Tibial nerve (tissue), 4 donors: ENCODE measurements at regions not wholly inside any gene's neighbourhood (a gene's known extent, or its start where the extent isn't known, plus 50 kb on each side); places are given as distances from the start of the nearest gene placed in this dataset.

ENCODE experiments used
- DNase-seq, 2 donors: peaks; one replicate each; pipeline ENCODE4 v3.0.0-alpha.2; 2019; ENCODE audit warnings: low spot score in 2 of 2
- H3K27ac ChIP-seq, 4 donors: fragments of 200-600 bp; sonication (generic) in 3 of 4; one replicate each; pipeline ENCODE4 v1.5.1; 2017 to 2019; ENCODE audit warnings: mild to moderate bottlenecking in 1 of 4
- H3K27me3 ChIP-seq, 2 donors: fragments of 200-600 bp; sonication (generic) in 1 of 2; one replicate each; pipeline versions ENCODE4 v1.5.1 to v1.6.0; 2017 to 2019
- H3K36me3 ChIP-seq, 3 donors: fragments of 200-600 bp; sonication (generic); one replicate each; pipeline ENCODE4 v1.5.1; 2018 to 2019
- H3K4me1 ChIP-seq, 4 donors: fragments of 200-600 bp; sonication (generic) in 3 of 4; one replicate each; pipeline ENCODE4 v1.5.1; 2017 to 2019
- H3K4me3 ChIP-seq, 4 donors: fragments of 200-600 bp; sonication (generic) in 3 of 4; one replicate each; pipeline ENCODE4 v1.5.1; 2017 to 2019; ENCODE audit warnings: mild to moderate bottlenecking in 1 of 4, moderate library complexity in 1 of 4
- H3K9me3 ChIP-seq, 4 donors: fragments of 200-600 bp; sonication (generic) in 3 of 4; one replicate each; pipeline ENCODE4 v1.5.1; 2017 to 2019
- CTCF ChIP-seq, 5 experiments: fragments of 200-600 bp in 3 of 5; fragments of 450-650 bp in 2 of 5; sonication (generic) in 3 of 5; IDR thresholded peaks; one replicate each; pipeline ENCODE4 v1.5.1; 2016 to 2019; ENCODE audit warnings: antibody characterized with exemption in 5 of 5, mild to moderate bottlenecking in 3 of 5, moderate library complexity in 2 of 5
- EP300 ChIP-seq, 2 donors: sonication (generic); formaldehyde crosslinking; IDR thresholded peaks; one replicate each; pipeline ENCODE4 v1.6.1; 2017; ENCODE audit warnings: antibody characterized with exemption in 2 of 2, mild to moderate bottlenecking in 1 of 2
- POLR2A ChIP-seq, 2 donors: fragments of 450-650 bp; IDR thresholded peaks; one replicate each; pipeline ENCODE4 v1.6.1; 2017; ENCODE audit warnings: antibody characterized with exemption in 2 of 2, mild to moderate bottlenecking in 2 of 2, moderate library complexity in 2 of 2
- WGBS, 2 donors: methylation state at CpG; one replicate each; pipeline ENCODE4 v1.1.5; 2018; 5-methylcytosine and 5-hydroxymethylcytosine counted together

- WGBS, 2 donors, result 31 to 45% methylated on average over 1 of the region's 1 CpG
- H3K36me3 ChIP-seq, result no peaks in the 10 kb centered on the region
Observed at GRCh38 chr12:85669911-85670310, 166.3 kb downstream of the RASSF9 start.

DNA sequence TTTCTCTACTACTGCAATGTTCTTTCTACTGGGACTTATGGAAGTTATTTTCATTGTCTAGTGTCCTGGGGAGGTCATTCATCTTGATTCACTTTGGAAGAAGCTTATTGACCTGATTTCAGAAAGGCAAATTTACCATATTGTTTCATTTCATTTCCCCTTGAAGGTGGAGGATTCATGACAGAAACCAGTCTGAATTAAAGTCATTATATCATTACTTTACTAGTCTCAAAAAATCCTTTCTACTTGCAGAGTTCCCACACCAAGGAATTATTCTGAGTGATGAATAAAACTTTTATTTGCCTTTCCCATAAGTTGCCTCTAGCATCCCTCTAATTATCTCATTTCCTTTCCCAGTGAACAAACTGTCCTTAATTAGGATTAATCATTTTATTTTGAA, 163.8 kb downstream of the RASSF9 start:
- no peak overlapping the region for H3K27ac ChIP-seq
- no peak for DNase-seq
- H3K27me3 ChIP-seq, result no peaks in the 10 kb centered on the region
- H3K4me1 ChIP-seq, result no peaks in the 10 kb centered on the region
- no peak overlapping the region for H3K4me3 ChIP-seq
- H3K36me3 ChIP-seq, result no peaks in the 10 kb centered on the region
- no peaks in the 10 kb centered on the region for H3K9me3 ChIP-seq
- no peak for TF ChIP-seq CTCF (IDR thresholded peaks at IDR 0.05)
- no peak for TF ChIP-seq POLR2A (IDR thresholded peaks at IDR 0.05)
- TF ChIP-seq EP300 (IDR thresholded peaks at IDR 0.05), result no peak

More at GRCh38 chr12:85669911-85670310, 166.3 kb downstream of the RASSF9 start:
- Histone ChIP-seq H3K9me3 (no peaks in the 10 kb centered on the region), H3K27me3 (no peaks in the 10 kb centered on the region), H3K27ac (no peak overlapping the region), H3K4me1 (no peaks in the 10 kb centered on the region), H3K4me3 (no peak overlapping the region)
- no peak for TF ChIP-seq POLR2A (IDR thresholded peaks at IDR 0.05)
- TF ChIP-seq EP300 (IDR thresholded peaks at IDR 0.05), result no peak
- TF ChIP-seq CTCF (IDR thresholded peaks at IDR 0.05), result no peak
- no peak for DNase-seq

GRCh38 chr12:85673921-85674420, 162.2 kb downstream of the RASSF9 start:
- H3K9me3 ChIP-seq, result no peaks in the 10 kb centered on the region
- no peak overlapping the region for H3K27ac ChIP-seq
- 86 to 89% methylated on average over 3 of the region's 3 CpGs for WGBS, 2 donors
- TF ChIP-seq CTCF (IDR thresholded peaks at IDR 0.05) (no peak), POLR2A (IDR thresholded peaks at IDR 0.05) (no peak), EP300 (IDR thresholded peaks at IDR 0.05) (no peak)
- H3K4me3 ChIP-seq, result no peak overlapping the region
- H3K36me3 ChIP-seq, result no peaks in the 10 kb centered on the region
- DNase-seq, result no peak
- no peaks in the 10 kb centered on the region for H3K4me1 ChIP-seq
- no peaks in the 10 kb centered on the region for H3K27me3 ChIP-seq

DNA sequence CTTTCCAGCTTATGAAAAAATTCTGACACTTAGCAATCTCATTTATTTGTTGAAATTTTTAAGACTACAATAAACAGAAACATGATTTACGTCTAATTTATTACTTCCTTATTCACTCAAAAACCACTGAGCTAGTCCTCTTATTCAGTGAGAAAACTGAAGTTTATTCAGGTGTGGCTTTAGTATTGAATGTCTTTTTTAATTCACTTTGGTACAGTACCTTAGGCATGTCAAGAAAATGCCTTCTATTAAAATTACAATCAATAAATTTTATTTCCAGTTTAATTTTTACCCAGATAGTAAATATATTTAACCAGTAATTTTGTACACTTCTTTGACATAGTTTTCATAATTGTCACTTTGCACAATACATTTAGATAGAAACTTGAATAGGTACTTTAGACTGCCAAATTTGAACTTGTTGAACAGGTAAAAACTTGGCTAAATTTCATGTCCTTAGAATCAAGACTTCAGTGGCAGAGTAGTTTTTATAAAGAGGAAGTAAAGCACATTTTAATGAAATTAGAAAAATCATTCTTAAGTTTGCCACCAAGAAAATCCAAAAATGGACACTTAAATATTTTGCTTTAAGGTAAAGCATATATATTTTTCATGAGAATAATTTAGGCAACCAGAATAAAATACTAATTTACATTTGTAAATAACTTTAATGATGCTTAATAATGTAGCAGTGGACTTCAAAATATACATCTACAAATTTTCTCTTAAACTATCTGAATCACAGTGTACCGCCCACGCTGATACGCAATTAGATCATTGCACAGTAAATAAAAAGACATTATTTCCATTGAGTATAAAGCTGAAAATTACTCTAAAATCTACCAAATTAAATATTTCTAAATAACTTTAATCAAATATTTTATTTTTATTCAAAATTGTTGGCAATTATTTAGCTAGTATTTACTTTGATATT, 159.1 kb downstream of the RASSF9 start:
- TF ChIP-seq CTCF (IDR thresholded peaks at IDR 0.05), result no peak
- TF ChIP-seq EP300 (IDR thresholded peaks at IDR 0.05), result no peak
- TF ChIP-seq POLR2A (IDR thresholded peaks at IDR 0.05), result no peak
- DNase-seq, result no peak
- Histone ChIP-seq H3K4me1 (no peaks in the 10 kb centered on the region), H3K36me3 (no peaks in the 10 kb centered on the region), H3K27me3 (no peaks in the 10 kb centered on the region), H3K9me3 (peaks cover 0 to 14% (median 0%) of the 10 kb centered on the region in 4 donors), H3K27ac (no peak overlapping the region), H3K4me3 (no peak overlapping the region)
- 84 to 86% methylated on average over 4 of the region's 4 CpGs for WGBS, 2 donors

- Histone ChIP-seq H3K27me3 (no peaks in the 10 kb centered on the region), H3K4me1 (no peaks in the 10 kb centered on the region), H3K4me3 (no peak overlapping the region), H3K36me3 (no peaks in the 10 kb centered on the region), H3K9me3 (peaks cover 0 to 14% (median 0%) of the 10 kb centered on the region in 4 donors), H3K27ac (no peak overlapping the region)
- 89 to 90% methylated on average over 1 of the region's 1 CpG for WGBS, 2 donors
- TF ChIP-seq CTCF (IDR thresholded peaks at IDR 0.05) (no peak), EP300 (IDR thresholded peaks at IDR 0.05) (no peak), POLR2A (IDR thresholded peaks at IDR 0.05) (no peak)
- DNase-seq, result no peak
Observed at GRCh38 chr12:85679296-85679695, 156.9 kb downstream of the RASSF9 start.
